ENCODE measurements at regions not wholly inside any gene's neighbourhood (a gene's known extent, or its start where the extent isn't known, plus 50 kb on each side); places are given as distances from the start of the nearest gene placed in this dataset.

GRCh38 chr5:158142156-158142555 is 283.2 kb upstream of the CLINT1 start:
- Histone ChIP-seq H3K27me3 (ENCODE audit: control insufficient read depth, insufficient read depth) (no peaks in the 10 kb centered on the region), H3K4me1 (ENCODE audit: control insufficient read depth, insufficient read depth, low read length) (no peaks in the 10 kb centered on the region), H3K4me3 (ENCODE audit: low read length) (no peak overlapping the region), H3K27ac (ENCODE audit: low read length) (no peak overlapping the region), H3K9me3 (ENCODE audit: control insufficient read depth, low read length) (no peaks in the 10 kb centered on the region)
- no peak for ATAC-seq
- WGBS: 64% methylated on average over 3 of the region's 3 CpGs
- DNase-seq: no peak
- intact Hi-C loops (cut with DNase I): no loop called here

DNA sequence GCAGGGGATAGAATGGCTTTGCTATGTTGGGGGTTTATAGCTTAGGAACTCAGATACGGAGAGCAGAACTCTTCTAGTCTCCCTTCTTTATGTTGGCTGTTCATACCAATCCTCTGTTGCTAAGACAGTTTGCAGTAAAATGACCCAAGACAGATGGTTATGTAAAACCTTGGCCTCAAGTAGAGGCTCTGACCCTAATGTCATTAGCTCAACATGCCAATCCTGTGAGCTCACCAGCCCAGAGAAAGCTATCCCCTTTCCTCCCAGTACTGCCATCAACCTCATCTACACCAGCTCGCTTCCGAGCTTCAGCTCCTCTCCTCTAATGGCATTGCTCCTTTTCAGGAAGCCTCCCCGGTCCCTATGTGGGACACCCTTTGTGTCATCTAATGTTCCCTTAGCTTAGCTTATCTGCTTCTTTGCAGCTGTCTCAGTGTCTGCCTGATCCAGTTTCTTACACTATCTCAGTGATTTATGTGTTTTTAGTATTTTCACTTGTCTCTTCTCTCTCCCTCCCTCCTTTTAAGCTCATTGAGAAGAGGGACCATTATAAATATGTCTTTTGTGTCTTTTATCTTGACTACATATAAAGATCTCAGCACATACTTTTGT is 281.3 kb upstream of the CLINT1 start:
- Histone ChIP-seq H3K4me3 (ENCODE audit: low read length) (no peak overlapping the region), H3K27ac (ENCODE audit: low read length) (no peak overlapping the region), H3K27me3 (ENCODE audit: control insufficient read depth, insufficient read depth) (no peaks in the 10 kb centered on the region), H3K4me1 (ENCODE audit: control insufficient read depth, insufficient read depth, low read length) (no peaks in the 10 kb centered on the region), H3K9me3 (ENCODE audit: control insufficient read depth, low read length) (no peaks in the 10 kb centered on the region)
- intact Hi-C loops (cut with DNase I): no loop called here
- DNase-seq: peak in 2 of 3 donors; percentile 36 to 62
- ATAC-seq: peak; percentile 69 to 80
- 57% methylated on average over 4 of the region's 4 CpGs for WGBS

GRCh38 chr5:158139161-158139560 is 280.2 kb upstream of the CLINT1 start:
- H3K4me1 ChIP-seq (ENCODE audit: control insufficient read depth, insufficient read depth, low read length): no peaks in the 10 kb centered on the region
- DNase-seq: no peak
- intact Hi-C loops (cut with DNase I): no loop called here
- H3K27ac ChIP-seq (ENCODE audit: low read length): no peak overlapping the region
- no peaks in the 10 kb centered on the region for H3K27me3 ChIP-seq (ENCODE audit: control insufficient read depth, insufficient read depth)
- no peaks in the 10 kb centered on the region for H3K9me3 ChIP-seq (ENCODE audit: control insufficient read depth, low read length)
- ATAC-seq: no peak
- H3K4me3 ChIP-seq (ENCODE audit: low read length): no peak overlapping the region
- WGBS: 85% methylated on average over 4 of the region's 4 CpGs

- intact Hi-C loops (cut with DNase I): no loop called here
- Histone ChIP-seq H3K4me1 (ENCODE audit: control insufficient read depth, insufficient read depth, low read length) (no peaks in the 10 kb centered on the region), H3K9me3 (ENCODE audit: control insufficient read depth, low read length) (no peaks in the 10 kb centered on the region), H3K4me3 (ENCODE audit: low read length) (no peak overlapping the region), H3K27ac (ENCODE audit: low read length) (no peak overlapping the region), H3K27me3 (ENCODE audit: control insufficient read depth, insufficient read depth) (no peaks in the 10 kb centered on the region)
- ATAC-seq (peak in 1 of 2 donors; percentile 48), DNase-seq (peak; percentile 24 to 56 (median 43))
- 65% methylated on average over 4 of the region's 4 CpGs for WGBS
Measured at GRCh38 chr5:158135682-158136179, 276.8 kb upstream of the CLINT1 start.

DNA sequence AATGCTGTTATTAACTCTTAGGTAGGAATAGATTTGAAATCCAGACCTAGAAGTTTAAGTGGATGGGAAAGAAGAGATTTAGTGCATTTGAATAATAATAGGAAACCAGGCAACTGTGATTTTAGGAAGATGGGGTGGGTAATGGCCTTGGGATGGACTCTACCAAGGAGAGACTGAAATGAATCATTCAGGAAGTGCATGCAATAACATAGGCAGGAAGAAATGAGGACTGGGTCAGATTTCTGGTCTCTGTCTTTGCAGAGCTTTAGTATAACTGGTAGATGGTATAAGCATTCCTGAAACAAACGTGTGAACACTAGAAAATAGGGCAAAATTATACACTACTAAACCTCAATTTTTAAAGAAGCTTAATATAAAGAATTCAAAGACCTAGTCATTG is 274.4 kb upstream of the CLINT1 start:
- intact Hi-C loops (cut with DNase I): no loop called here
- no peak for ATAC-seq
- DNase-seq: no peak

GRCh38 chr5:158127536-158127935 is 268.6 kb upstream of the CLINT1 start:
- 78% methylated on average over 3 of the region's 3 CpGs for WGBS
- no peaks in the 10 kb centered on the region for H3K4me1 ChIP-seq (ENCODE audit: control insufficient read depth, insufficient read depth, low read length)
- intact Hi-C loops (cut with DNase I): no loop called here

More for the DNA sequence above, 274.4 kb upstream of the CLINT1 start:
- WGBS: 70% methylated on average over 1 of the region's 1 CpG
- Histone ChIP-seq H3K27ac (ENCODE audit: low read length) (no peak overlapping the region), H3K9me3 (ENCODE audit: control insufficient read depth, low read length) (no peaks in the 10 kb centered on the region), H3K27me3 (ENCODE audit: control insufficient read depth, insufficient read depth) (no peaks in the 10 kb centered on the region), H3K4me3 (ENCODE audit: low read length) (no peak overlapping the region), H3K4me1 (ENCODE audit: control insufficient read depth, insufficient read depth, low read length) (no peaks in the 10 kb centered on the region)

GRCh38 chr5:158126442-158127405 is 267.8 kb upstream of the CLINT1 start:
- Histone ChIP-seq H3K4me1 (ENCODE audit: control insufficient read depth, insufficient read depth, low read length) (no peaks in the 10 kb centered on the region), H3K27me3 (ENCODE audit: control insufficient read depth, insufficient read depth) (no peaks in the 10 kb centered on the region), H3K4me3 (ENCODE audit: low read length) (no peak overlapping the region), H3K27ac (ENCODE audit: low read length) (no peak overlapping the region), H3K9me3 (ENCODE audit: control insufficient read depth, low read length) (no peaks in the 10 kb centered on the region)
- 75% methylated on average over 11 of the region's 11 CpGs for WGBS
- intact Hi-C loops (cut with DNase I): no loop called here
- DNase-seq: no peak
- ATAC-seq: no peak

More at GRCh38 chr5:158127536-158127935, 268.6 kb upstream of the CLINT1 start:
- no peak overlapping the region for H3K27ac ChIP-seq (ENCODE audit: low read length)
- DNase-seq: no peak
- H3K9me3 ChIP-seq (ENCODE audit: control insufficient read depth, low read length): no peaks in the 10 kb centered on the region
- no peak for ATAC-seq
- H3K4me3 ChIP-seq (ENCODE audit: low read length): no peak overlapping the region
- H3K27me3 ChIP-seq (ENCODE audit: control insufficient read depth, insufficient read depth): no peaks in the 10 kb centered on the region

DNA sequence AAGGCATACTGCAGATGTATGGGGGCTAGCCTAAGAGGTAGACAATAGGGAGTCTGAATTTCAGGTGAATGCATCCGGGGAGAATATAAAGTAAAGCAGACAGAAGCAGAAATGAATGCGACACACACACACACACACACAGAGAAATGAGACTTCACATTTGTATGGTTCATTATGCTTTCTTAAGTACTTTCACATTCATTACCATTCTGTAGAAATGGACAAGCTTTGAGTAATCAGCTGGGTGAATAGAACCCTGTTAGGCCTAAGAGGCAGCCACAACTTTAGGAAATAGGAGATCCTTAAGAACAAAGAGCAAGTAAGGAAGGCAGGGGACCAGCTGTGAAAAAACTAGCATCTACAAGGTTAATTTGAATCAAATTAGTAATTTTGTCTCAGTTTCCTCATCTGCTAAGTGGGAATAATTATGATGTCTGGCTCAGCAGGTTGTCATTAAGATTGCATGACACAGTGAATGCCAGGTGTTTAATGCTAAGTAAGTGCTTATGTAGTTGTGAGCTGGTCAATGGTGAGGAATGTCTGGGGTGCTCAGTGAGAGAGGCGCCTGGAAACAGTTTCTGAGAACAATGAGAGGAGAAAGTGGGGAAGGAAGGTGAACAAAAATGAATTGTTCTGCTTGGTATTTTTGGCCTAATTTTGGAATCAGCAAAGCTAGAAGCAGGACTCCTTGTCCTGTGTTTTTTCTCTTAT is 265.8 kb upstream of the CLINT1 start:
- WGBS: 94% methylated on average over 3 of the region's 3 CpGs
- Histone ChIP-seq H3K27me3 (ENCODE audit: control insufficient read depth, insufficient read depth) (no peaks in the 10 kb centered on the region), H3K4me1 (ENCODE audit: control insufficient read depth, insufficient read depth, low read length) (no peaks in the 10 kb centered on the region), H3K9me3 (ENCODE audit: control insufficient read depth, low read length) (no peaks in the 10 kb centered on the region), H3K4me3 (ENCODE audit: low read length) (no peak overlapping the region), H3K27ac (ENCODE audit: low read length) (no peak overlapping the region)
- DNase-seq (no peak), ATAC-seq (no peak)
- intact Hi-C loops (cut with DNase I): no loop called here

GRCh38 chr5:158123595-158123994 is 264.6 kb upstream of the CLINT1 start:
- no peaks in the 10 kb centered on the region for H3K27me3 ChIP-seq (ENCODE audit: control insufficient read depth, insufficient read depth)
- H3K4me1 ChIP-seq (ENCODE audit: control insufficient read depth, insufficient read depth, low read length): no peaks in the 10 kb centered on the region
- no peak overlapping the region for H3K4me3 ChIP-seq (ENCODE audit: low read length)
- DNase-seq: no peak
- ATAC-seq: no peak
- no peak overlapping the region for H3K27ac ChIP-seq (ENCODE audit: low read length)
- intact Hi-C loops (cut with DNase I): no loop called here
- H3K9me3 ChIP-seq (ENCODE audit: control insufficient read depth, low read length): no peaks in the 10 kb centered on the region
- 88% methylated on average over 3 of the region's 3 CpGs for WGBS

- H3K27ac ChIP-seq (ENCODE audit: low read length): no peak overlapping the region
- intact Hi-C loops (cut with DNase I): no loop called here
- no peaks in the 10 kb centered on the region for H3K9me3 ChIP-seq (ENCODE audit: control insufficient read depth, low read length)
- ATAC-seq: no peak
- no peaks in the 10 kb centered on the region for H3K4me1 ChIP-seq (ENCODE audit: control insufficient read depth, insufficient read depth, low read length)
- WGBS: 92% methylated on average over 1 of the region's 1 CpG
- no peak overlapping the region for H3K4me3 ChIP-seq (ENCODE audit: low read length)
- DNase-seq: no peak
- H3K27me3 ChIP-seq (ENCODE audit: control insufficient read depth, insufficient read depth): no peaks in the 10 kb centered on the region
Measured at GRCh38 chr5:158121678-158122077, 262.7 kb upstream of the CLINT1 start.

DNA sequence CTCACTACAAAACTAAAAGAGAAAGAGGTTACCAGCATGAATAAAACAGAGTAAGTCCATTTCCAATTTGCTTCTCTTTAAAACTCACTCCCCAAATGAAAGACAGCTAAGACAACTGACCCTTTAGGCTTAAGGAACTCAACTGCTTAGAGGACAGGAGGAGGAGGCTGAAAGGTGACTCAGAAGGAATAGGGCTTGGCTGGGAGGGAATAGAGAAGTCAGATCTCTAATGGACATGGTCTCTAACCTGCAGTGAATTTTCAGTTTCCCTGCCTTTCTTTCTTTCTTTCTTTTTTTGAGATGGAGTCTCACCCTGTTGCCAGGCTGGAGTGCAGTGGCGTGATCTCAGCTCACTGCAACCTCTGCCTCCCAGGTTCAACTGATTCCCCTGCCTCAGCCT is 261.8 kb upstream of the CLINT1 start:
- WGBS: 92% methylated on average over 1 of the region's 1 CpG
- DNase-seq: no peak
- intact Hi-C loops (cut with DNase I): no loop called here
- Histone ChIP-seq H3K27me3 (ENCODE audit: control insufficient read depth, insufficient read depth) (no peaks in the 10 kb centered on the region), H3K9me3 (ENCODE audit: control insufficient read depth, low read length) (no peaks in the 10 kb centered on the region), H3K4me3 (ENCODE audit: low read length) (no peak overlapping the region), H3K27ac (ENCODE audit: low read length) (no peak overlapping the region), H3K4me1 (ENCODE audit: control insufficient read depth, insufficient read depth, low read length) (no peaks in the 10 kb centered on the region)
- ATAC-seq: no peak
